ENCODE measurements at regions not wholly inside any gene's neighbourhood (a gene's known extent, or its start where the extent isn't known, plus 50 kb on each side); places are given as distances from the start of the nearest gene placed in this dataset.

- TF ChIP-seq CTCF (IDR thresholded peaks at IDR 0.05) (no peak), POLR2A (IDR thresholded peaks at IDR 0.05) (no peak)
Measured at GRCh38 chr11:10922892-10923291, 65.0 kb upstream of the ZBED5 start.
